KOPT-K1 (cell line): ENCODE measurements at regions not wholly inside any gene's neighbourhood (a gene's known extent, or its start where the extent isn't known, plus 50 kb on each side); places are given as distances from the start of the nearest gene placed in this dataset.
"Not testable (repeated sequence)": the region's sequence is repeated elsewhere in the genome, so short reads cannot be mapped to it uniquely, and the experiment has no call there.

Source experiments
- H3K27ac ChIP-seq: fragments of 200-600 bp; sonication (generic); 2 replicates; pipeline ENCODE4 v1.5.1; 2016; ENCODE audit warnings: antibody characterized with exemption, mild to moderate bottlenecking, low read depth, low read length; ENCODE audit not compliant: poor library complexity, severe bottlenecking
- H3K36me3 ChIP-seq: fragments of 200-600 bp; sonication (generic); 2 replicates; pipeline ENCODE4 v1.5.1; 2017; ENCODE audit warnings: antibody characterized with exemption, mild to moderate bottlenecking, low read length, moderate library complexity; ENCODE audit not compliant: insufficient read depth
- H3K9me3 ChIP-seq: fragments of 200-600 bp; sonication (generic); 2 replicates; pipeline ENCODE4 v1.5.1; 2017; ENCODE audit warnings: antibody characterized with exemption, low read length, mild to moderate bottlenecking; ENCODE audit not compliant: insufficient read depth, poor library complexity, severe bottlenecking

DNA sequence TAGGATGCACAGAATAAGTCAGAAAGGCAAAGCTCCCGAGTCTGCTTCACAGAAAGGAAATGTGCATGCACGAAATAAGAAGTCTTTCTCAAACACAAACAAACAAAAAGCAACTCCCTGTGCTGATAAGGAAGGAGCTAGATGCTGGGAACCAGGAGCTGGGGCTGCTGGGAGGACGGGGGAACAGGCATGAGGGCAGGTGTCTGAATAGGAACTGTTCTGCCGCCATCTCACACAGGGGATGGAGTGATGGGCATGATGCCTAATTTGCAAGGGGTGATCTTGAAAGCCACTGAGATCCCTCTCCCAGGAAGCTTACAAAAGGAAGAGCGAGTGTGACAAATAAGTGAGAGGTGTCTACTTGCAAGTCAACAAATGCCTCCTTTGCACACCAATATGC lies 336.5 kb downstream of the BCL2L11 start:
- not testable (repeated sequence) for H3K27ac ChIP-seq, H3K36me3 ChIP-seq, H3K9me3 ChIP-seq

DNA sequence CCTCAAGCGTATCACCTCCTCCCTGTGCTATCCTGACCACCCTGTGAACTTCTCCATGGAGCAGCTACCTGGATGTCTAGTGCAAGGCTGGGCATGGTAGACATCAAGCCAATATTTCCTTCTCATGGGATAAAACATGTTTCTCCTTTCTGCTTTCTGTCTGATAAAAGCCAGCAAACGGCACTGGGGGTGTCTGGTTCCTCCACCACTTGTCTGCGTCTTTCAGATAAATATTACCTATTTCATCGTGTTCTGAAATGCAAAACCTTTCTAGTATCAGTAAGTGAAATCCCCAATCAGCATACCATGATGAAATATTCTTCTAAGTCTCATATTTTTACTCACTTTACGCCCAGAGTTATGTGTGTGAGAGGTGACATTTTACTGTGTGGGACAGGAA lies 340.2 kb downstream of the BCL2L11 start:
- not testable (repeated sequence) for H3K9me3 ChIP-seq, H3K27ac ChIP-seq, H3K36me3 ChIP-seq

DNA sequence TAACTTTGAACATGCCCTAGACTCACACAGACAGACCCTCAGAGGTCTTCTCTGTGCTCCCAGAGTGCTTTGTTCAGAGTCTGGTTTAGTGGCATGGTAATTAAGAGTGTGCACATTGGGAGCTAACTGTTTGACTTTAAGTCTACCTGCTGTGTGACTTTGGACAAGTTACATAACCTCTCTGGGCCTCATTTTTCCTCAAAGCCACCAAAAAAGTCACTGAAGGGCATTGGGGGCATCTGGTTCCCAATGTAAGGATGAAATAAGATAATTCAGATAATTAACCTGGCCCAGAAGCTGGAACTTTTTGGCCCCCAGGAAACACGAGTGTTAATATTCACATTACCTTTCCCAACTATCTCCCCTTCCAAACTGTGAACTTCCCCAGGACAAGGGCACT lies 341.1 kb downstream of the BCL2L11 start:
- not testable (repeated sequence) for H3K9me3 ChIP-seq, H3K36me3 ChIP-seq, H3K27ac ChIP-seq

DNA sequence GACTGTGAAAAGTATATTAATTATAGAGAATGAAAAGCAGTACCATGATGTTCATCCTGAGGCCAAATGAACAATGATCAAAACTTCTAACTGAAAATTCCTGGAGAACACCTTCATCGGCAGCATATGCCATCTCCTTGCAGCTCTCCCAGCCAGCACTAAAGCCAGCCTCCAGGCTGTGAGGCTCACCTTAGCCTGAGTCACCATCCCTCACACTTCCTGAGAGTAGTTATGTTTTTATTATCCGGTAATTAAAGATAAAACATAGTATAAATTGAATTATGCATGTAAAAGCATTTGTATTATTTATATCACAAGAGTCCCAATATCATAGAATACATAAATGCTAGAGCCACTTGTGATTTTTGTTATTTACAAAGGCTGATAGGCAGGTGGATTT lies 341.9 kb downstream of the BCL2L11 start:
- not testable (repeated sequence) for H3K27ac ChIP-seq, H3K9me3 ChIP-seq, H3K36me3 ChIP-seq

DNA sequence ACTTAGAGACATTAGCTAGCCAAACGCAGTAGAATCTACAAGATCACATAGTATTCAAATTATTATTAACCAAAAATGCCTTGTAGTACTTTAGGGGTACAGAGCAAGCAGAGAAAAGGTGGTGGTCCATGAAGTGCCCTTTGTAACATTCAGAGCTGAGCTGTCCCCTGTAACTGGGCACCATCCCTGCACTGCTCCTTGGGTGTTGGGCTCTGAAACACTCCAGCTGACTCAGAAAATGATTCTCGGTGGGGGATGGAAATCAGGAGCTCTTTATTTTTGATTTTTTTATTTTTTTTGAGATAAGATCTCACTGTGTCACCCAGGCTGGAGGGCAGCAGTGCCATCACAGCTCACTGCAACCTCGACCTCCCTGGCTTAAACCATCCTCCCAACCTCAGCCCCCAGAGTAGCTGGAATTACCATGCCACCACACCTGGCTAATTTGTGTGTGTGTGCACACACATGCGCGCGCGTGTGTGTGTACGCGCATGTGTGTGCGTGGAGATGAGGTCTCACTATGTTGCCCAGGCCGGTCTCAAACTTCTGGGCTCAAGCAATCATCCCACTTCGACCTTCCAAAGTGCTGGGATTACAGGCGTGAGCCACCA lies 342.6 kb downstream of the BCL2L11 start:
- not testable (repeated sequence) for H3K36me3 ChIP-seq, H3K9me3 ChIP-seq
- peak overlapping the region; percentile 71 for H3K27ac ChIP-seq

DNA sequence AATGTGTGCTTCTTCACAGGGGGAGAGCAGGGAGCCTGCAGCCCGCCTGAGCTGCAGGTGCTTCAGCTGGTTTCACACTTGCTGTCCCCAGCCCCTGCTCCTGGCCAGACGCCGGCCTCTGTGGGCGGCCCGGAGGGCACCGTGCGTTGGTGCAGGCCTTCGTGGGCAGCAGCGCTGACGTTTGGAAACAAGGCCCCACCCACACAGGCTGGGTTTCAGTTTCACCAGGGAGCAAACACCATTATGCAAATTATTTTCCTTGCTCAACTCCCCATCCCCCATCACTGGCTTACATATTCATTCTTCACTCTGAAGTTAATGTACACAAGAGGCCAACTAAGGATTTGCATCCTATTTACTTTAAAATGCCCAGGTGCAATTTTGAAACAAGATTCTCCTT lies 343.2 kb downstream of the BCL2L11 start:
- peak overlapping the region; percentile 71 for H3K27ac ChIP-seq
- H3K9me3 ChIP-seq, H3K36me3 ChIP-seq: not testable (repeated sequence)

DNA sequence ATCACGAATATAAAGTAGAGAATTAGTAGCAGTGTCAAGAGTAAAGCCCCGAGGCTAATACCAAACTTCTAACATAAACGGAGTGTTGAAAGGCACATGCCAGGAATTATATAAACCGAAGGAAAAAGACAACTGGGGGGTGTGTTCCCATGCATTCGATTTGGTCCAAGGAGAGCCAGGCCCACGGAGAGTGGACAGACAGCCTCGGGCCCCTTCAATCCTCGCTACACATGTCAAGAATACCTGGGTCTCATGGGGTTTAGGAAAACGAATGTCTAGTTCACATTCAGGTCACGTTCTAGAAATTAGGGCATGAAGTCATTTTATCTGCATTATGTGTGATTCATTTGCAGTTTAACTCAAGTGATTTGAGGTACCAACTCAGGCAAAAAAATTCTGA lies 343.7 kb downstream of the BCL2L11 start:
- not testable (repeated sequence) for H3K27ac ChIP-seq, H3K36me3 ChIP-seq, H3K9me3 ChIP-seq

DNA sequence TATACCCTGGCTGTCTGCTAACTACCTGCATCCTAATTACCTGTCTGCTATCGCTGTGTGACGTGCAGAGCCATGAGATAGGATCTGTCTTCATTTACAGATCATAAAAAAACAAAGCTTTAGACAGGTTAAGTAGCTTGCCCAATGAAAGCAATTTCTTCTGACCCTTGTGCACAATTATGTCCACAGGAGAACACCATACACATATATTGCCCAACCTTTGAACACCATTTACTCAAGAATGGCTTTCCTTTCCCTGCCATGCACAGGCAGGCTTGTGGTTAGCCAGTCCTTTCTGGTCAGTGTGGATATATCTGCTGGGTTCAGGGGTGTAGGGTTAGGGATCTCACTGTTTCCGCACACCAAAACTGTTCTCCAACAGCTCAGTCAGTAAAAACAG lies 344.8 kb downstream of the BCL2L11 start:
- H3K36me3 ChIP-seq, H3K27ac ChIP-seq, H3K9me3 ChIP-seq: not testable (repeated sequence)

DNA sequence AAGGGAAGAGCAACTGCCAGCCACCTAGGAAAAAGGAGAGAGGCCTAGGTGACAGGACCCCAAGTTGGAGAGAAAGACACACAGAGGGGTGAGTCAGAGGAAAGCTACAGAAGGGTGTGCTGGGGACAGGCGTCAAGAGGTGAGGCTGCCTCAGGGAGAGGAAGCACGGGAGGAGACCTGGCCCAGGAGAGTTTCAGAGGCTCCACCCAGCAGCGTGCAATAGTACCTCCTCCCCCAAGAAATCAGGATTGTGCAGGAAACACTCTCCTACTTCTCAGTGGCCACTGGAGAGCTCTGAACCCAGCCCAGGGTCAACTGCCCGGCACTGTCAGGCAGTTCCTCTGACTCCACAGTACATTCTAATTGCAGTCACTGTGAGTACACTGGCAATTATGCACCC lies 346.0 kb downstream of the BCL2L11 start:
- not testable (repeated sequence) for H3K27ac ChIP-seq, H3K9me3 ChIP-seq, H3K36me3 ChIP-seq

DNA sequence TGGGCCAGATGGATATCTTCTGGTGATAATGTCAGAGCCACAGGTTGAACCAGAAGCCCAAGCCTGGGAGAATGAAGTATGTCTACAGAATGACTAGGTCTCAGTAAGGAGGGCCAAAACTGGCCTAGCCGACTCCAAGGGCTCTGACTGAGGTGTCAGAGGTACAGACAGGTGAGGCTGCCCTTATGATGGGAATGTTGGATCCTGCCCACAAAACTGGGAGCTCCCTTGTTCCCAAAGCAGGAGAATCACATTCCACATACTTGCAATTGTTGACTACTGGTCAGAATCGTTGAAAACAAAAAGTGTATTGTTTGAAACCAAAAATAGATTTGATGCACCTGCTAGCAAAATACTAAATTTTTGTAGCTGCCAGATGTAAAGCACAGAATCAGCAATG lies 350.2 kb downstream of the BCL2L11 start:
- not testable (repeated sequence) for H3K36me3 ChIP-seq, H3K9me3 ChIP-seq, H3K27ac ChIP-seq

DNA sequence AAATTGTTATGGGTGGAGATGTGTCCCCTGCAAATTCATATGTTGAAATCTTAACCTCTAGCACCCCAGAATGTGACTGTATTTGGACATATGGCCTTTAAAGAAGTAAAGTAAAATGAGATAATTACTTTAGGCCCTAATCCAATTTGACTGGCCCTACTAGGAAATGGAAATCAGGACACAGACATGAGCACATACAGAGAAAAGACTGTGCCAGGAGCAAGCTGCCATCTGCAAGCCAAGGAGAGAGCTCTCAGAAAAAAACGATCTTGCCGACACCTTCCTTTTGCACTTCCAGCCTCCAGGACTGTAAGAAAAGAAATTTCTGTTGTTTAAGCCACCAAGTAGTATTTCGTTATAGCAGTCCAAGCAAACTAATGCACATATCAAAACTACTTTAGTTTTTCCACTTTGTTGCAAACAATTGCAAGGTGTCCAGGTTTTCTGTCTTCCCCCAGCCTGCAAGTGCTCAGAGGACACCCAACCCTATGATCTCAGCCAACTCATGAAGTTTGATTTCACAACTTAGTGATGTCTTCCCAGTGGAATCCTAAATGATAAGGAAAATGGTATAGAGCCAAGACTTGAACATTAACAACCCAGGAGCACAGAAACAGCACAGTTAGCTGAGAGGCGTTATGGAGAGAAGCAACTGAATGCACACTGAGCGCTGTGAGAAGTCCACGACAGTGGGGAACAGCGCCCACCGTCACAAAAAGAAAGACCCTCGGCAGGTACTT lies 351.2 kb downstream of the BCL2L11 start:
- not testable (repeated sequence) for H3K27ac ChIP-seq, H3K9me3 ChIP-seq, H3K36me3 ChIP-seq

DNA sequence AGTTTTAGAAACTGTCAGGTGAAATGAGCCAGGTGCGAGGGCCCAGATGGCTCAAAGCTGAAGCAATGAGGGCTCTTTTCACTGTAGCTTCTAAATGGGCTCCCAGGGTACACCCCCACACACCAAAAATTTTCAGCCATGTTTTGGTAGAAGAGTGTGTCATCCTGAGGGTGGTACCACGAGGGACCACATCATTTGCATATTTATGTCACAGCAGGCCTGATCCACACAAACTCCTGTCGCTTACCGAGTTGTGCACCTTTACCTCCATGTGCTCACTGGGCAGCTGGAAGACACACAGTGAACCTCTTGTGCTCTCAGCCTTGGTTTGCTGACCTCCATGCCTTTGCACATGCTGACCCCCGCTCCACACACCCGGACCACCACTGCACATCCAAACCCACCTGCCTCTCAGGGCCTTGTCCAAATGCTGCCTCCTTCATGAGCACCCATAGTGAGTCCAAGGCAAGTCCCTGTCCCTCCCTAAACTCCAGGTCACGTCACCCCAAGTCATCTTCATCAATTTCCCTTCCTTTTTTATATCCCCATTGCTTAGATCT lies 352.2 kb downstream of the BCL2L11 start:
- not testable (repeated sequence) for H3K27ac ChIP-seq

DNA sequence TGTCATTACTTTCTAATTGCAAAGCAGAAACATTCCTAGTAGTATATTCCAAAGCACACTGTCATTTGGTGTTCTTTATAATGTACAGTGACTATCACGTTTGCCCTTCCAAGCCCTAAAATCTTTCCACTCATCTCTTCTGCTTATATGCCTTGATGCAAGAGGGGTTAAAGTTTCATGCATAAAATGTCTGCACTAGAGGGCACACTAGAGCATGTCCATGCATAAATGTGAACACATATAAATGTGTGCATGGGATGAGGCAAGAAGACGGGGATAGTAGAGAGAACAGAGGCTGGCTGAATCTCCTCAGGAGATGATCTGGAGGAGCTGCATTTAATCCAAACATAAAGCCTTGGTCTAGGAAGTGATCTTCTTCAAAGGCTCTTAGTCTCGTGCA lies 352.8 kb downstream of the BCL2L11 start:
- H3K36me3 ChIP-seq, H3K27ac ChIP-seq, H3K9me3 ChIP-seq: not testable (repeated sequence)

More for the DNA sequence above, 352.2 kb downstream of the BCL2L11 start:
- not testable (repeated sequence) for H3K36me3 ChIP-seq, H3K9me3 ChIP-seq

DNA sequence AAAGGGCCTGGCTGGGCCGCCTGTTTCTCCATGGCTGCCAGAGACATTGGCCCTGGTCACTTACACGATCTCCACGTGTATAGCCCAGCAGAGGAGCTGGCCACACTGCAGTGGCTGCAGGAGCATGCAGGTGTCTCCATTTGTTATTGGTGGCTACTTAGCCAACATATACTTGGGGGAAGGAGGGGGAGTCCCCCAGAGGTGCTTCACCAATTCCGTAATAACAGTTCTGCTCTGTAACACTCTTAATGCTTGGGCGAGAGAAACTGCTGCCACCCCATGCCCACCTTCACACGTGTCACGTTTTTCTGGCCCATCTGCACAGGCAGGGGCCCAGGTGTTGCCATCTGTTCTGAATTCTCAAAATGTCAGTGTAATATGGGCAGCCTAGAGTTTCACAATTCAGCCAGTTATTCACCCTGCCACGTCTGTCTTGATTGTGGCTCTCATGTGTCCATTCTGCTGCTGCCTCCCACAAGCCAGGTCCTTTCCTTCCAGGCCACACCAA lies 353.5 kb downstream of the BCL2L11 start:
- not testable (repeated sequence) for H3K9me3 ChIP-seq, H3K36me3 ChIP-seq
- peak overlapping the region; percentile 43 for H3K27ac ChIP-seq

DNA sequence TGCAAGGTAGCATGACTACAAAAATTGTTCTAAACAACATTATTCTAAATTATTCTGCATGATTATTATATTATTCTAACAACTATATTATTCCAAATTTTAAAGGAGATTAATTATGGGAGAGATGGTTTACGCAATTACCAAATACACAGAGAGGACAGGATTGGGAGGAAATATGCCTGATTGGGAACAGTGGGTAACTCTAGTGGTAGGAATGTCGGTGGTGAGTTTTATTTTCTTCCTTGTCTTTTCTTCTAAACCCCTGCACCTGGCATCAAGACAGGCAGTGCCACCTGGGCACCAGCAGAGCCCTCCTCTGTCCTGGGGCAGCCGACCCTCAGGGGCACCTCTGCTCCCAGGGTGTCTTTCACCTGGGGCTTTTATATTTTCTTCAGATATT lies 357.6 kb downstream of the BCL2L11 start:
- H3K36me3 ChIP-seq, H3K9me3 ChIP-seq, H3K27ac ChIP-seq: not testable (repeated sequence)

DNA sequence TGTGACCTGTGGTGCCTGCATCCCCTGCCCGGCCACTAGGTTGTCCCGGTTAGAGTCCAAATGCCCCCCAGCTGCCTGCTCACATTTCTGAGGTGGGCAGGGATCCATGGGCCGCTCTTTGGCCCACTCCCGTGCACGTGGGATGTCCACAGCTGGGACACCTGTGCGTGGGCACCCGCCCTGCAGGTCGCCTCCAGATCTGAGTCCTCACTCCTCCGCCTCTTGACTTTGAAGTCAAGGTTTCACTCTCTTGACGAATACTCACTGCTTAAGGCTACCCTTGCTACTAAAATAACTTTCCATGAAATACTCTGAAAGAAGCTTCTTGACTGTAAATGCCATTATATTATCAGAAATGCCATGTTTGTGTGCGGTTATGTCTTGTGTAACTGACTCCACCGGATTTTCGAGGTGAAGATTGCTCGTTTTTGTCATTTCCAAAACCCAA lies 358.2 kb downstream of the BCL2L11 start:
- H3K9me3 ChIP-seq, H3K36me3 ChIP-seq: not testable (repeated sequence)
- H3K27ac ChIP-seq: peak overlapping the region; percentile 48
